HuH-7 (cell line): ENCODE measurements at regions not wholly inside any gene's neighbourhood (a gene's known extent, or its start where the extent isn't known, plus 50 kb on each side); places are given as distances from the start of the nearest gene placed in this dataset.

ENCODE experiments used
- DNase-seq: peaks from one replicate; pipeline ENCODE4 v3.0.0; 2011; ENCODE audit warnings: low spot score

GRCh38 chr2:611519-611918 lies 65.7 kb downstream of the TMEM18 start:
- DNase-seq: no peak

GRCh38 chr2:610491-610890 lies 66.7 kb downstream of the TMEM18 start:
- no peak for DNase-seq

- DNase-seq: no peak
Observed at GRCh38 chr2:609881-610280, 67.3 kb downstream of the TMEM18 start.

GRCh38 chr2:609449-609848 lies 67.8 kb downstream of the TMEM18 start:
- no peak for DNase-seq

- DNase-seq: no peak
Observed at GRCh38 chr2:608711-609110, 68.5 kb downstream of the TMEM18 start.

GRCh38 chr2:608297-608696 lies 68.9 kb downstream of the TMEM18 start:
- no peak for DNase-seq

- no peak for DNase-seq
Observed at GRCh38 chr2:607709-608108, 69.5 kb downstream of the TMEM18 start.

- DNase-seq: no peak
Observed at GRCh38 chr2:607172-607571, 70.0 kb downstream of the TMEM18 start.

- DNase-seq: no peak
Observed at GRCh38 chr2:605674-606608, 71.3 kb downstream of the TMEM18 start.

- DNase-seq: no peak
Observed at GRCh38 chr2:604854-605524, 72.2 kb downstream of the TMEM18 start.

- no peak for DNase-seq
Observed at GRCh38 chr2:604385-604784, 72.8 kb downstream of the TMEM18 start.

GRCh38 chr2:603869-604268 lies 73.3 kb downstream of the TMEM18 start:
- no peak for DNase-seq

GRCh38 chr2:603427-603826 lies 73.8 kb downstream of the TMEM18 start:
- no peak for DNase-seq

- DNase-seq: no peak
Observed at GRCh38 chr2:602571-603359, 74.4 kb downstream of the TMEM18 start.

GRCh38 chr2:601806-602455 lies 75.3 kb downstream of the TMEM18 start:
- DNase-seq: no peak

- no peak for DNase-seq
Observed at GRCh38 chr2:601387-601698, 75.9 kb downstream of the TMEM18 start.

- DNase-seq: no peak
Observed at GRCh38 chr2:600542-601386, 76.4 kb downstream of the TMEM18 start.

- no peak for DNase-seq
Observed at GRCh38 chr2:599601-600000, 77.6 kb downstream of the TMEM18 start.

- DNase-seq: no peak
Observed at GRCh38 chr2:598058-598802, 79.0 kb downstream of the TMEM18 start.

- no peak for DNase-seq
Observed at GRCh38 chr2:595831-596592, 81.2 kb downstream of the TMEM18 start.
